ENCODE measurements at regions not wholly inside any gene's neighbourhood (a gene's known extent, or its start where the extent isn't known, plus 50 kb on each side); places are given as distances from the start of the nearest gene placed in this dataset.

GRCh38 chr2:150357770-150358467 is 129.5 kb downstream of the RND3 start:
- DNase-seq (ENCODE audit: low read depth): peak; percentile 13
- TF ChIP-seq CTCF (IDR thresholded peaks at IDR 0.05; ENCODE audit: insufficient read depth, low read depth, low read length): no peak
- H3K4me3 ChIP-seq (ENCODE audit: low read depth, low read length): no peak overlapping the region

- no peak overlapping the region for H3K4me3 ChIP-seq (ENCODE audit: low read depth, low read length)
- no peak for TF ChIP-seq CTCF (IDR thresholded peaks at IDR 0.05; ENCODE audit: insufficient read depth, low read depth, low read length)
- no peak for DNase-seq (ENCODE audit: low read depth)
These were observed 132.0 kb downstream of the RND3 start for GRCh38 chr2:150355440-150355839.

GRCh38 chr2:150353376-150353775 is 134.1 kb downstream of the RND3 start:
- DNase-seq (ENCODE audit: low read depth): no peak
- TF ChIP-seq CTCF (IDR thresholded peaks at IDR 0.05; ENCODE audit: insufficient read depth, low read depth, low read length): no peak
- H3K4me3 ChIP-seq (ENCODE audit: low read depth, low read length): no peak overlapping the region

- H3K4me3 ChIP-seq (ENCODE audit: low read depth, low read length): no peak overlapping the region
- no peak for TF ChIP-seq CTCF (IDR thresholded peaks at IDR 0.05; ENCODE audit: insufficient read depth, low read depth, low read length)
- no peak for DNase-seq (ENCODE audit: low read depth)
These were observed 135.5 kb downstream of the RND3 start for GRCh38 chr2:150351922-150352321.

- no peak overlapping the region for H3K4me3 ChIP-seq (ENCODE audit: low read depth, low read length)
- no peak for DNase-seq (ENCODE audit: low read depth)
- TF ChIP-seq CTCF (IDR thresholded peaks at IDR 0.05; ENCODE audit: insufficient read depth, low read depth, low read length): no peak
These were observed 137.0 kb downstream of the RND3 start for GRCh38 chr2:150350500-150350899.

GRCh38 chr2:150346806-150347205 is 140.7 kb downstream of the RND3 start:
- DNase-seq (ENCODE audit: low read depth): no peak
- no peak for TF ChIP-seq CTCF (IDR thresholded peaks at IDR 0.05; ENCODE audit: insufficient read depth, low read depth, low read length)
- H3K4me3 ChIP-seq (ENCODE audit: low read depth, low read length): no peak overlapping the region
